ENCODE measurements at regions not wholly inside any gene's neighbourhood (a gene's known extent, or its start where the extent isn't known, plus 50 kb on each side); places are given as distances from the start of the nearest gene placed in this dataset.

DNA sequence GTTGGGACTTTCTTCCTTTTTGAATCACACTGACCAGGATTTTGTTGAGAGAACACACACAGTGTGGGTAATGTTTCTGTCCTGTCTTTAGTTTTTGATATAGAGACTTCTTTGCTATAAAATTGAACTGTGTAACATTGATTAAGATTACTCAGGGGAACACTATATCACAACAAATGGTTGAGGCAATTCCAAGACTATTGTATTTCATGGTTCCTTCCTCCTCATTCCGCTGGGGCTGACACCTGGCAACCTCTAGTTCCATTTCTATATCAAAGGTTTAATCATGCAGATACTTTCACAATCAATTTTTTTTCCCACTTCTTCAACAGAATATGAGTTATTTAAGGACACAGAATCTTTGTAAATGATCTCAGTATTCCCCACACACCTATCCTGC lies 182.2 kb downstream of the TAF11L14 start:
- TF ChIP-seq, protein P1, sequence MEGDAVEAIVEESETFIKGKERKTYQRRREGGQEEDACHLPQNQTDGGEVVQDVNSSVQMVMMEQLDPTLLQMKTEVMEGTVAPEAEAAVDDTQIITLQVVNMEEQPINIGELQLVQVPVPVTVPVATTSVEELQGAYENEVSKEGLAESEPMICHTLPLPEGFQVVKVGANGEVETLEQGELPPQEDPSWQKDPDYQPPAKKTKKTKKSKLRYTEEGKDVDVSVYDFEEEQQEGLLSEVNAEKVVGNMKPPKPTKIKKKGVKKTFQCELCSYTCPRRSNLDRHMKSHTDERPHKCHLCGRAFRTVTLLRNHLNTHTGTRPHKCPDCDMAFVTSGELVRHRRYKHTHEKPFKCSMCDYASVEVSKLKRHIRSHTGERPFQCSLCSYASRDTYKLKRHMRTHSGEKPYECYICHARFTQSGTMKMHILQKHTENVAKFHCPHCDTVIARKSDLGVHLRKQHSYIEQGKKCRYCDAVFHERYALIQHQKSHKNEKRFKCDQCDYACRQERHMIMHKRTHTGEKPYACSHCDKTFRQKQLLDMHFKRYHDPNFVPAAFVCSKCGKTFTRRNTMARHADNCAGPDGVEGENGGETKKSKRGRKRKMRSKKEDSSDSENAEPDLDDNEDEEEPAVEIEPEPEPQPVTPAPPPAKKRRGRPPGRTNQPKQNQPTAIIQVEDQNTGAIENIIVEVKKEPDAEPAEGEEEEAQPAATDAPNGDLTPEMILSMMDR (IDR thresholded peaks at IDR 0.05), result no peak
- no peak for TF ChIP-seq POLR2AphosphoS5 (IDR thresholded peaks at IDR 0.05)
- no peak for TF ChIP-seq POLR2A (IDR thresholded peaks at IDR 0.05)

Measured in breast epithelium (tissue), 3 donors.